ENCODE measurements at regions not wholly inside any gene's neighbourhood (a gene's known extent, or its start where the extent isn't known, plus 50 kb on each side); places are given as distances from the start of the nearest gene placed in this dataset.

DNA sequence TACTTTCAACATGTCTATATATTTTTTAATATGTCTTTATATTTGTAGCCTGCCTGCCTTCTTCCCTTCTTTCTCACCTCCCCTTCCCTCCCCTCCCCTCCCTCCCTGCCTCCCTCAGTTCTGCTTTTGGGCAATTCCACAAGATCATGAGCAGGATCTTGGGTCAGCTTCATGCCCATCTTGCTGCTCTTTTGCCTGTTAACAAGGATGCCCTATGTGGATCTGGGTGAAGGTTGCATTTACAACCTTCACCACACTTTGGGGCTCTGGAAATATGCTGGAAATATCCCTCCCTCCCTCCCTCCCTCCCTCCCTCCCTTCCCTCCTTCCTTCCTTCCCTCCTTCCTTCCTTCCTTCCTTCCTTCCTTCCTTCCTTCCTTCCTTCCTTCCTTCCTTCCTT lies 334.1 kb upstream of the FAM98A start:
- TF ChIP-seq ZNF219 (CRISPR knock-in tag; IDR thresholded peaks at IDR 0.05; ENCODE audit: borderline replicate concordance) (no peak), EMX1 (CRISPR knock-in tag; IDR thresholded peaks at IDR 0.05) (no peak), GTF2I (CRISPR knock-in tag; conservative IDR thresholded peaks at IDR 0.05) (no peak), NR3C1 (CRISPR knock-in tag; conservative IDR thresholded peaks at IDR 0.05; ENCODE audit: low read depth) (no peak), NFE2L1 (CRISPR knock-in tag; IDR thresholded peaks at IDR 0.05) (no peak), OVOL2 (CRISPR knock-in tag; IDR thresholded peaks at IDR 0.05; ENCODE audit: borderline replicate concordance) (no peak), CREB1 (CRISPR knock-in tag; IDR thresholded peaks at IDR 0.05) (no peak), HMGA2 (CRISPR knock-in tag; IDR thresholded peaks at IDR 0.05) (no peak), RELA (CRISPR knock-in tag; IDR thresholded peaks at IDR 0.05; ENCODE audit: borderline replicate concordance) (no peak), ZNF232 (CRISPR knock-in tag; IDR thresholded peaks at IDR 0.05) (no peak), ATF1 (CRISPR knock-in tag; IDR thresholded peaks at IDR 0.05) (no peak), NR2C2 (CRISPR knock-in tag; IDR thresholded peaks at IDR 0.05) (no peak)
- TF ChIP-seq, protein P1, sequence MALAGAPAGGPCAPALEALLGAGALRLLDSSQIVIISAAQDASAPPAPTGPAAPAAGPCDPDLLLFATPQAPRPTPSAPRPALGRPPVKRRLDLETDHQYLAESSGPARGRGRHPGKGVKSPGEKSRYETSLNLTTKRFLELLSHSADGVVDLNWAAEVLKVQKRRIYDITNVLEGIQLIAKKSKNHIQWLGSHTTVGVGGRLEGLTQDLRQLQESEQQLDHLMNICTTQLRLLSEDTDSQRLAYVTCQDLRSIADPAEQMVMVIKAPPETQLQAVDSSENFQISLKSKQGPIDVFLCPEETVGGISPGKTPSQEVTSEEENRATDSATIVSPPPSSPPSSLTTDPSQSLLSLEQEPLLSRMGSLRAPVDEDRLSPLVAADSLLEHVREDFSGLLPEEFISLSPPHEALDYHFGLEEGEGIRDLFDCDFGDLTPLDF (CRISPR knock-in tag; IDR thresholded peaks at IDR 0.05) = no peak
- TF ChIP-seq, protein P2, sequence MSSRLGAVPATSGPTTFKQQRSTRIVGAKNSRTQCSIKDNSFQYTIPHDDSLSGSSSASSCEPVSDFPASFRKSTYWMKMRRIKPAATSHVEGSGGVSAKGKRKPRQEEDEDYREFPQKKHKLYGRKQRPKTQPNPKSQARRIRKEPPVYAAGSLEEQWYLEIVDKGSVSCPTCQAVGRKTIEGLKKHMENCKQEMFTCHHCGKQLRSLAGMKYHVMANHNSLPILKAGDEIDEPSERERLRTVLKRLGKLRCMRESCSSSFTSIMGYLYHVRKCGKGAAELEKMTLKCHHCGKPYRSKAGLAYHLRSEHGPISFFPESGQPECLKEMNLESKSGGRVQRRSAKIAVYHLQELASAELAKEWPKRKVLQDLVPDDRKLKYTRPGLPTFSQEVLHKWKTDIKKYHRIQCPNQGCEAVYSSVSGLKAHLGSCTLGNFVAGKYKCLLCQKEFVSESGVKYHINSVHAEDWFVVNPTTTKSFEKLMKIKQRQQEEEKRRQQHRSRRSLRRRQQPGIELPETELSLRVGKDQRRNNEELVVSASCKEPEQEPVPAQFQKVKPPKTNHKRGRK (CRISPR knock-in tag; IDR thresholded peaks at IDR 0.05; ENCODE audit: borderline replicate concordance) = no peak
- TF ChIP-seq, protein P3, sequence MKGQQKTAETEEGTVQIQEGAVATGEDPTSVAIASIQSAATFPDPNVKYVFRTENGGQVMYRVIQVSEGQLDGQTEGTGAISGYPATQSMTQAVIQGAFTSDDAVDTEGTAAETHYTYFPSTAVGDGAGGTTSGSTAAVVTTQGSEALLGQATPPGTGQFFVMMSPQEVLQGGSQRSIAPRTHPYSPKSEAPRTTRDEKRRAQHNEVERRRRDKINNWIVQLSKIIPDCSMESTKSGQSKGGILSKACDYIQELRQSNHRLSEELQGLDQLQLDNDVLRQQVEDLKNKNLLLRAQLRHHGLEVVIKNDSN (CRISPR knock-in tag; IDR thresholded peaks at IDR 0.05) = no peak
- TF ChIP-seq, protein P4, sequence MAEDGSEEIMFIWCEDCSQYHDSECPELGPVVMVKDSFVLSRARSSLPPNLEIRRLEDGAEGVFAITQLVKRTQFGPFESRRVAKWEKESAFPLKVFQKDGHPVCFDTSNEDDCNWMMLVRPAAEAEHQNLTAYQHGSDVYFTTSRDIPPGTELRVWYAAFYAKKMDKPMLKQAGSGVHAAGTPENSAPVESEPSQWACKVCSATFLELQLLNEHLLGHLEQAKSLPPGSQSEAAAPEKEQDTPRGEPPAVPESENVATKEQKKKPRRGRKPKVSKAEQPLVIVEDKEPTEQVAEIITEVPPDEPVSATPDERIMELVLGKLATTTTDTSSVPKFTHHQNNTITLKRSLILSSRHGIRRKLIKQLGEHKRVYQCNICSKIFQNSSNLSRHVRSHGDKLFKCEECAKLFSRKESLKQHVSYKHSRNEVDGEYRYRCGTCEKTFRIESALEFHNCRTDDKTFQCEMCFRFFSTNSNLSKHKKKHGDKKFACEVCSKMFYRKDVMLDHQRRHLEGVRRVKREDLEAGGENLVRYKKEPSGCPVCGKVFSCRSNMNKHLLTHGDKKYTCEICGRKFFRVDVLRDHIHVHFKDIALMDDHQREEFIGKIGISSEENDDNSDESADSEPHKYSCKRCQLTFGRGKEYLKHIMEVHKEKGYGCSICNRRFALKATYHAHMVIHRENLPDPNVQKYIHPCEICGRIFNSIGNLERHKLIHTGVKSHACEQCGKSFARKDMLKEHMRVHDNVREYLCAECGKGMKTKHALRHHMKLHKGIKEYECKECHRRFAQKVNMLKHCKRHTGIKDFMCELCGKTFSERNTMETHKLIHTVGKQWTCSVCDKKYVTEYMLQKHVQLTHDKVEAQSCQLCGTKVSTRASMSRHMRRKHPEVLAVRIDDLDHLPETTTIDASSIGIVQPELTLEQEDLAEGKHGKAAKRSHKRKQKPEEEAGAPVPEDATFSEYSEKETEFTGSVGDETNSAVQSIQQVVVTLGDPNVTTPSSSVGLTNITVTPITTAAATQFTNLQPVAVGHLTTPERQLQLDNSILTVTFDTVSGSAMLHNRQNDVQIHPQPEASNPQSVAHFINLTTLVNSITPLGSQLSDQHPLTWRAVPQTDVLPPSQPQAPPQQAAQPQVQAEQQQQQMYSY (CRISPR knock-in tag; IDR thresholded peaks at IDR 0.05) = no peak
- TF ChIP-seq, protein P5, sequence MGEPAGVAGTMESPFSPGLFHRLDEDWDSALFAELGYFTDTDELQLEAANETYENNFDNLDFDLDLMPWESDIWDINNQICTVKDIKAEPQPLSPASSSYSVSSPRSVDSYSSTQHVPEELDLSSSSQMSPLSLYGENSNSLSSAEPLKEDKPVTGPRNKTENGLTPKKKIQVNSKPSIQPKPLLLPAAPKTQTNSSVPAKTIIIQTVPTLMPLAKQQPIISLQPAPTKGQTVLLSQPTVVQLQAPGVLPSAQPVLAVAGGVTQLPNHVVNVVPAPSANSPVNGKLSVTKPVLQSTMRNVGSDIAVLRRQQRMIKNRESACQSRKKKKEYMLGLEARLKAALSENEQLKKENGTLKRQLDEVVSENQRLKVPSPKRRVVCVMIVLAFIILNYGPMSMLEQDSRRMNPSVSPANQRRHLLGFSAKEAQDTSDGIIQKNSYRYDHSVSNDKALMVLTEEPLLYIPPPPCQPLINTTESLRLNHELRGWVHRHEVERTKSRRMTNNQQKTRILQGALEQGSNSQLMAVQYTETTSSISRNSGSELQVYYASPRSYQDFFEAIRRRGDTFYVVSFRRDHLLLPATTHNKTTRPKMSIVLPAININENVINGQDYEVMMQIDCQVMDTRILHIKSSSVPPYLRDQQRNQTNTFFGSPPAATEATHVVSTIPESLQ (CRISPR knock-in tag; IDR thresholded peaks at IDR 0.05) = no peak
- TF ChIP-seq, protein P6, sequence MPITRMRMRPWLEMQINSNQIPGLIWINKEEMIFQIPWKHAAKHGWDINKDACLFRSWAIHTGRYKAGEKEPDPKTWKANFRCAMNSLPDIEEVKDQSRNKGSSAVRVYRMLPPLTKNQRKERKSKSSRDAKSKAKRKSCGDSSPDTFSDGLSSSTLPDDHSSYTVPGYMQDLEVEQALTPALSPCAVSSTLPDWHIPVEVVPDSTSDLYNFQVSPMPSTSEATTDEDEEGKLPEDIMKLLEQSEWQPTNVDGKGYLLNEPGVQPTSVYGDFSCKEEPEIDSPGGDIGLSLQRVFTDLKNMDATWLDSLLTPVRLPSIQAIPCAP (CRISPR knock-in tag; IDR thresholded peaks at IDR 0.05) = no peak
- TF ChIP-seq, protein P7, sequence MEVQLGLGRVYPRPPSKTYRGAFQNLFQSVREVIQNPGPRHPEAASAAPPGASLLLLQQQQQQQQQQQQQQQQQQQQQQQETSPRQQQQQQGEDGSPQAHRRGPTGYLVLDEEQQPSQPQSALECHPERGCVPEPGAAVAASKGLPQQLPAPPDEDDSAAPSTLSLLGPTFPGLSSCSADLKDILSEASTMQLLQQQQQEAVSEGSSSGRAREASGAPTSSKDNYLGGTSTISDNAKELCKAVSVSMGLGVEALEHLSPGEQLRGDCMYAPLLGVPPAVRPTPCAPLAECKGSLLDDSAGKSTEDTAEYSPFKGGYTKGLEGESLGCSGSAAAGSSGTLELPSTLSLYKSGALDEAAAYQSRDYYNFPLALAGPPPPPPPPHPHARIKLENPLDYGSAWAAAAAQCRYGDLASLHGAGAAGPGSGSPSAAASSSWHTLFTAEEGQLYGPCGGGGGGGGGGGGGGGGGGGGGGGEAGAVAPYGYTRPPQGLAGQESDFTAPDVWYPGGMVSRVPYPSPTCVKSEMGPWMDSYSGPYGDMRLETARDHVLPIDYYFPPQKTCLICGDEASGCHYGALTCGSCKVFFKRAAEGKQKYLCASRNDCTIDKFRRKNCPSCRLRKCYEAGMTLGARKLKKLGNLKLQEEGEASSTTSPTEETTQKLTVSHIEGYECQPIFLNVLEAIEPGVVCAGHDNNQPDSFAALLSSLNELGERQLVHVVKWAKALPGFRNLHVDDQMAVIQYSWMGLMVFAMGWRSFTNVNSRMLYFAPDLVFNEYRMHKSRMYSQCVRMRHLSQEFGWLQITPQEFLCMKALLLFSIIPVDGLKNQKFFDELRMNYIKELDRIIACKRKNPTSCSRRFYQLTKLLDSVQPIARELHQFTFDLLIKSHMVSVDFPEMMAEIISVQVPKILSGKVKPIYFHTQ (CRISPR knock-in tag; IDR thresholded peaks at IDR 0.05) = no peak
- no peak for ATAC-seq
- Mint-ChIP-seq H3K9me3 (peaks cover 5% of the 10 kb centered on the region), H3K27ac (no peak overlapping the region), H3K4me1 (peaks cover 2% of the 10 kb centered on the region; the same call in 1 of the 2 replicates), H3K4me3 (no peak overlapping the region), H3K27me3 (ENCODE audit: low read depth) (no peaks in the 10 kb centered on the region), H3K36me3 (no peaks in the 10 kb centered on the region)
- ChIA-PET CTCF (no interaction called here), POLR2A (no interaction called here)
- DNase-seq (ENCODE audit: low spot score) = no peak

All from WTC11 (cell line).